ENCODE measurements at regions not wholly inside any gene's neighbourhood (a gene's known extent, or its start where the extent isn't known, plus 50 kb on each side); places are given as distances from the start of the nearest gene placed in this dataset.

- CTCF ChIA-PET (ENCODE audit: unreplicated experiment) = no interaction called here
- BruUV-seq (replicated peaks) = no TSS peak
These were observed 485.3 kb upstream of the PITX2 start for GRCh38 chr4:111108153-111108552.

GRCh38 chr4:111113591-111113990, 490.7 kb upstream of the PITX2 start:
- no TSS peak for BruUV-seq (replicated peaks)
- no peaks in the 10 kb centered on the region for H4K20me1 ChIP-seq (ENCODE audit: insufficient read depth, low read length)
- H3K4me2 ChIP-seq (ENCODE audit: low read length) = no peak overlapping the region
- intact Hi-C loops (cut with micrococcal nuclease; ENCODE audit: unreplicated experiment) = no loop called here
- H3K36me3 ChIP-seq (ENCODE audit: insufficient read depth, low read length) = no peaks in the 10 kb centered on the region
- no peak for DNase-seq (ENCODE audit: low spot score)
- no peaks in the 10 kb centered on the region for H3K4me1 ChIP-seq (ENCODE audit: insufficient read depth, low read length, poor library complexity, severe bottlenecking)
- H3K27ac ChIP-seq (ENCODE audit: low read depth, low read length, poor library complexity, severe bottlenecking) = no peak overlapping the region
- no peaks in the 10 kb centered on the region for H3K9me3 ChIP-seq (ENCODE audit: low read length)
- no peak overlapping the region for H3K4me3 ChIP-seq (ENCODE audit: low read depth, low read length, poor library complexity, severe bottlenecking)
- no peak overlapping the region for H2AFZ ChIP-seq (ENCODE audit: low read length)
- CTCF ChIA-PET (ENCODE audit: unreplicated experiment) = no interaction called here
- POLR2A ChIA-PET = no interaction called here
- H3K9me2 ChIP-seq (ENCODE audit: insufficient read depth, low read length) = no peaks in the 10 kb centered on the region
- TF ChIP-seq EZH2phosphoT487 (IDR thresholded peaks at IDR 0.05; ENCODE audit: borderline replicate concordance, low read depth, low read length) = no peak
- no peak for TF ChIP-seq CTCF (conservative IDR thresholded peaks at IDR 0.05; ENCODE audit: low read length)
- no peaks in the 10 kb centered on the region for H3K79me2 ChIP-seq (ENCODE audit: insufficient read depth, low read depth, low read length)

More at GRCh38 chr4:111108153-111108552, 485.3 kb upstream of the PITX2 start:
- Histone ChIP-seq H2AFZ (ENCODE audit: low read length) (no peak overlapping the region), H3K79me2 (ENCODE audit: insufficient read depth, low read depth, low read length) (no peaks in the 10 kb centered on the region), H3K4me3 (ENCODE audit: low read depth, low read length, poor library complexity, severe bottlenecking) (no peak overlapping the region), H3K27ac (ENCODE audit: low read depth, low read length, poor library complexity, severe bottlenecking) (no peak overlapping the region), H4K20me1 (ENCODE audit: insufficient read depth, low read length) (no peaks in the 10 kb centered on the region), H3K4me2 (ENCODE audit: low read length) (no peak overlapping the region), H3K36me3 (ENCODE audit: insufficient read depth, low read length) (no peaks in the 10 kb centered on the region), H3K9me2 (ENCODE audit: insufficient read depth, low read length) (no peaks in the 10 kb centered on the region), H3K9me3 (ENCODE audit: low read length) (no peaks in the 10 kb centered on the region), H3K4me1 (ENCODE audit: insufficient read depth, low read length, poor library complexity, severe bottlenecking) (no peaks in the 10 kb centered on the region)
- no peak for TF ChIP-seq EZH2phosphoT487 (IDR thresholded peaks at IDR 0.05; ENCODE audit: borderline replicate concordance, low read depth, low read length)
- no peak for TF ChIP-seq CTCF (conservative IDR thresholded peaks at IDR 0.05; ENCODE audit: low read length)
- intact Hi-C loops (cut with micrococcal nuclease; ENCODE audit: unreplicated experiment) = no loop called here
- DNase-seq (ENCODE audit: low spot score) = no peak
- POLR2A ChIA-PET = no interaction called here

GRCh38 chr4:111115881-111116280, 493.0 kb upstream of the PITX2 start:
- Histone ChIP-seq H3K4me2 (ENCODE audit: low read length) (no peak overlapping the region), H4K20me1 (ENCODE audit: insufficient read depth, low read length) (no peaks in the 10 kb centered on the region), H3K4me3 (ENCODE audit: low read depth, low read length, poor library complexity, severe bottlenecking) (no peak overlapping the region), H3K9me2 (ENCODE audit: insufficient read depth, low read length) (no peaks in the 10 kb centered on the region), H3K79me2 (ENCODE audit: insufficient read depth, low read depth, low read length) (no peaks in the 10 kb centered on the region), H3K36me3 (ENCODE audit: insufficient read depth, low read length) (no peaks in the 10 kb centered on the region), H3K4me1 (ENCODE audit: insufficient read depth, low read length, poor library complexity, severe bottlenecking) (no peaks in the 10 kb centered on the region), H3K27ac (ENCODE audit: low read depth, low read length, poor library complexity, severe bottlenecking) (no peak overlapping the region), H3K9me3 (ENCODE audit: low read length) (no peaks in the 10 kb centered on the region), H2AFZ (ENCODE audit: low read length) (no peak overlapping the region)
- no peak for DNase-seq (ENCODE audit: low spot score)
- POLR2A ChIA-PET = interaction anchor here (1.2 to 1.7 kb wide), 2 partner anchors 9 to 10 kb away, joined by 4 to 6 read pairs; no protein-coding TSS in a partner anchor
- BruUV-seq (replicated peaks) = no TSS peak
- intact Hi-C loops (cut with micrococcal nuclease; ENCODE audit: unreplicated experiment) = no loop called here
- CTCF ChIA-PET (ENCODE audit: unreplicated experiment) = no interaction called here
- TF ChIP-seq CTCF (conservative IDR thresholded peaks at IDR 0.05; ENCODE audit: low read length) (no peak), EZH2phosphoT487 (IDR thresholded peaks at IDR 0.05; ENCODE audit: borderline replicate concordance, low read depth, low read length) (no peak)

Measured in OCI-LY7 (cell line).